HG03439 (cell line): ENCODE measurements at regions not wholly inside any gene's neighbourhood (a gene's known extent, or its start where the extent isn't known, plus 50 kb on each side); places are given as distances from the start of the nearest gene placed in this dataset.

Source experiments
- ATAC-seq: cut with Tn5 transposase; IDR thresholded peaks from one replicate; pipeline ENCODE4 v1.9.1; 2021; ENCODE audit warnings: mild to moderate bottlenecking, moderate library complexity; ENCODE audit not compliant: unreplicated experiment

DNA sequence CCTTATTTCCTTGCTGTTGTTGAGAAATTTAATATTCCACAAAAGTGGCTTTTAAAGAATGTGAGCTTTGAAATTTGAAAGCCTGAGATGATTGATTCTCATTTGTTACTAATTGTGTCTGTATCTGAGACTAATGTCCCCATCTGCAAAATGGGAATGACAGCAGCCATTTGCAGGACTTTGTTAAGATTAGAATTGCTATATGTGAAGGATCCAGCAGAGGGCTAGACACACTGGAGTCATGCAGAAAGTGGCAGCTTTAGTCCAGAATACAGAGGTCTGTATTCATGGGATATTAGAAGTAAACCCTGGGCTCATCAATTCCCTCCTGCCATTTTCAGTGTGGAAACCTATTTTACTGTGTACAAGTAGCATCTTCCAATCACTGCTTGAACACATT is 296.5 kb upstream of the GYPC start:
- ATAC-seq, result no peak

- ATAC-seq, result no peak
These were observed 288.6 kb upstream of the GYPC start for GRCh38 chr2:126367361-126367760.

- ATAC-seq, result no peak
These were observed 287.2 kb upstream of the GYPC start for GRCh38 chr2:126368758-126369157.

DNA sequence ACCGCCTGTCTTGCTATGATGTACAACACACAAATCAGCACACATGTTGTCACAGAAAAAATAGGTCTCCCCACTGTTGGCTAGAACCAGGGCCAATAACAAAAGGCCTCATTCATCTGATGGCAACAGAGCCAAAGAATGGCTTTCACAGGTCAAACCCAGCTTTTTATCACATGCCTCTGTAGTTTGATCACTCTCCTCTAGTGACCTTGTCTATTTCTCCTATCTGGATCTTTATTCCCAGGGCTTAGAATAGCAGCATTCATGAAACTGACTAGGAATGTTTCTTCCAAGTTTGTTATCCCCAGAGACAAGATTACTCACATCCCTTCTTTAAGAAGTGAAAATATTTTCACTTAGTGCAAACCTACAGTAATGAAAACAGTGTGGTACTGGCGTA is 285.8 kb upstream of the GYPC start:
- ATAC-seq, result no peak

- ATAC-seq, result no peak
These were observed 283.6 kb upstream of the GYPC start for GRCh38 chr2:126372406-126372805.

DNA sequence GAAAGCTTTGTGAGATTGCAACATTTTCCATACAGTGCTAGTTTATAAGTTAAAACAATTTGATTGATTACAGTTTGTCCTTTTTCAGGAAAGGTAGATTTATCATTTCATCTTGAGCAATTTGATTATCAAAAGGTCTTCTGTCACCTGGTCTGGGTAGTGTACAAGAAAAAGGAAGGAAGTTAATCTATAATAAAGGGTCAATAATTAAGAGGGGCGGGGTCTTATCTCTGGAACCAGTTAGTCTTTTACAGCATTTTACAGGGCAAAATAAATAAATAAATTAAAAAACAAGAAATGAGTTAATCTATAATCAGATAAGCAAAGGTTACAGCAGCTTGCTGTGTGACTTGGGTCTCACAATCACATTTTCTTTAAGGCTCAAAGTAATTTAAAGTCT is 277.8 kb upstream of the GYPC start:
- ATAC-seq, result no peak

DNA sequence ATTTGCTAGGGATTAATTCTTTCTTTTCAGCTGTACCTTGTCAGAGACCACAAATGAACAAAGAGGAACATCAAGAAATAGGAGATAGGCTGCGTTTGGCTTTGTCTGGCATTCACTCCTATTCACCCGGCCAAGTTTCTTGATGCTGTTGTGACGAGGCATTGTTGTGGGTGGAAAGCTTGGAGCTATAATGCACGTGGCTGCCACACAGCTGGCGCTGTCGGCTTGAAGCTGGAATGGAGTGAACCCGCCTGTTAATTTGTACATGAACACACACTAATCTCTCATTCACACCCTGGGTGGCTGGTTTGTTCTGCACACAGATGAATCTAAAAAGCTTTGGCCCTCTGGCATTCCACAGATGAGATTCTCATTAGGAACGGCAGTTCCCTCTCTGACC is 274.9 kb upstream of the GYPC start:
- ATAC-seq, result no peak

DNA sequence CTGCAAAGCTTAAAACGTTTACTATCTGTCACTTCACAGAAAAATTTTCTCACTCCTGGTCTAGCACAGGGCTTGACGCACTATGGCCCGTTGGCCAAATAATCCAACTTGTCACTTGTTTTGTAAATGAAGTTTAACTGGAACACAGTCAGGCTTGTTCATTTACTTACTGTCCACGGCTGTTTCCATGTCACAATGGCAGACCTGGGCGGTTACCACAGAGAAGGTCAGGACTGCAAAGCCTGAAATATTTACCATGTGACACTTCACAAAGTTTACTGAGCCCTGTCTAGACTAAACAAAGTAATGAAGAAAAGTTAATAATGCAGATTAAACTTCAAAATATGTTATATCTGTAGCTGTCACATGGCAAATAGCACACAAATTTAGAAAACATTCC is 273.0 kb upstream of the GYPC start:
- ATAC-seq, result no peak

GRCh38 chr2:126383800-126384199 is 272.2 kb upstream of the GYPC start:
- ATAC-seq, result no peak

GRCh38 chr2:126385441-126385840 is 270.5 kb upstream of the GYPC start:
- ATAC-seq, result no peak

GRCh38 chr2:126385983-126386382 is 270.0 kb upstream of the GYPC start:
- ATAC-seq, result no peak

- no peak for ATAC-seq
These were observed 266.5 kb upstream of the GYPC start for GRCh38 chr2:126389446-126389845.

DNA sequence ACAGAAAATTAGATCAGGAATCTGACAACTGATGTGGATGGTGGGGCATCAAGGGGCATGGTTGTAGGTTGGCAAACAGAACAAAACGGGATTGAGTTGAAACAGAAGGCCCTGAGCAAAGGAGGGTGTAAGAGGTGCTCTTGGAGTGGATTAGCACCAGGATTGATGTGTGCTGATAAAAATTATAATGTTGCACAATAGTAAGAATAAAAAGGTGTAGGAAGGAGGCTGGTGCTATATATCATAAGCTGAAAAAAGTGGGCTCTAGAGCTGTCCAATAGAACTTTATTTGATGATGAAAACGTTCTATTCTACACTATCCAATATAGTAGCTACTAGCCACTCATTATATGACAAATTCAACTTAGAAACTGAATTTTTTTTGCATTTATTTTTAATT is 263.1 kb upstream of the GYPC start:
- no peak for ATAC-seq

GRCh38 chr2:126399001-126399400 is 257.0 kb upstream of the GYPC start:
- no peak for ATAC-seq

- ATAC-seq, result no peak
These were observed 252.8 kb upstream of the GYPC start for GRCh38 chr2:126403039-126403628.

DNA sequence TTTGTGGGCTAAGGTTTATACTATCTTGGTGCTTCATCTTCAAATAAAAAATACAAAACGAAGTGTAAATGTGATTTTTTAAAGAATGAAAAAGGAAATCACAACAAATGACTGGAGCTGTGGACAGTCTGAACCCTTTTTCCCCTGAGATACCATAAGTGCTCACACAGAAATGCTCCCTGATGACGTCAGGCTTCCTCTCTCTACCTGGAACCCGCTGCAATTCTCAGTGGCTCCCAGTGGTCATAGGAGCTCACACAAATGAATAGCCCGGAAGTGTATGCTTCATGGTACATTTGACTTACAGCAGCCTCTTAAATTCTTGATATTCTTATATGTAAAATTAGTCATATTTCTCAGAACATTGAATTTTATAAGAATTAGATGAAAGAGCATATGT is 249.7 kb upstream of the GYPC start:
- no peak for ATAC-seq

GRCh38 chr2:126408671-126409070 is 247.3 kb upstream of the GYPC start:
- no peak for ATAC-seq

DNA sequence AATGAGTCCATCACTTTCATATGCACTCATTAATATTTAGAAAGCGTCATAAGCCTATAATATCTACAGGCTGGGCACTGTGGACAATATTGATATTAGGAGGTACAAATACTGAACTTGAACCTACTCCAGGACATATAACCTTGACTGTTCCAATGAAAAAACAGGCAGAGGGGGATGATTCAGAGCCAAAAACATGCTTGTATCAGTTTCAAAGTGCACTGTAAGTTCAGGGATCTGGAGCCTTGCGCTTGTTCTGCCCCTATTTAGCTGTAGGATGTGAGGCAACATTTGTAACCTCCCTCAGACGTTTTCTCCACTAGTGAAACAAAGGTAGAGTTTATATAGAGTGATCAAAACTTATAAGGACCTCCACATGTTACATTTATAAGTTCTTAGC is 246.1 kb upstream of the GYPC start:
- ATAC-seq, result no peak

DNA sequence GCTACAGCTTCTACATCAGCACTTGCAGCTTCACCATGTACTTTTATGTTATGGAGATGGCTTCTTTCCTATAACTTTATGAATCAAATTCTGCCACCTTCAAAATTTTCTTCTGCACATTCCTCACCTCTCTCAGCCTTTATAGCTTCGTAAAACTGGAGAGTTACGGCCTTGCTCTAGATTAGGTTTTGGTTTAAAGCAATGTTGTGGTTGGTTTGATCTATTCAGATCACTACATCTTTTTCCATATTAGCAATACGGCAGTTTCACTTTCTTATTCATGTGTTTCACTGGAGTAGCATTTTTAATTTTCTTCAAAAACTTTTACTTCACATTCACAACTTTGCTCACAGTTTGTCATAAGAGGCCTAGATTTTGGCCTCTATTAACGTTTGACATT is 242.9 kb upstream of the GYPC start:
- peak; percentile 84 for ATAC-seq

GRCh38 chr2:126419403-126419802 is 236.6 kb upstream of the GYPC start:
- no peak for ATAC-seq

GRCh38 chr2:126425943-126426342 is 230.0 kb upstream of the GYPC start:
- ATAC-seq, result no peak

GRCh38 chr2:126429103-126429502 is 226.9 kb upstream of the GYPC start:
- ATAC-seq, result no peak

DNA sequence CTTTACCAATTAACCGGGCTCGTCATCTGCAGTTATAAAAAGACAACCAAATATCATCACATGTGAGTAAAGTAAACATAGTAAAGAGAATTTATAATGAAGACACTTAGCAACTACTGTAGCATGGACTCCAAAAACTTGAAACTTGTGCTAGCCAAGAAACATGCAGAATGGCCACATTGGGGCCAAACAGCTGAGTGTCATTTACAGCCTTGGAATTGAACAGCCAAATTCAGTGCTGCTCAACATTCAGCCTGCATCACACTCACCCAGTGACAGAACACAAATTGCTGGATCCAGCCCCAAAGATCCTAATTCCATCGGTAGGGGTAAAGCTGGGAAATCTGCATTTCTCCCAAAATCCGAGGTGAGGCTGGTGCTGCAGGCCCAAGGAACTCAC is 224.8 kb upstream of the GYPC start:
- no peak for ATAC-seq

DNA sequence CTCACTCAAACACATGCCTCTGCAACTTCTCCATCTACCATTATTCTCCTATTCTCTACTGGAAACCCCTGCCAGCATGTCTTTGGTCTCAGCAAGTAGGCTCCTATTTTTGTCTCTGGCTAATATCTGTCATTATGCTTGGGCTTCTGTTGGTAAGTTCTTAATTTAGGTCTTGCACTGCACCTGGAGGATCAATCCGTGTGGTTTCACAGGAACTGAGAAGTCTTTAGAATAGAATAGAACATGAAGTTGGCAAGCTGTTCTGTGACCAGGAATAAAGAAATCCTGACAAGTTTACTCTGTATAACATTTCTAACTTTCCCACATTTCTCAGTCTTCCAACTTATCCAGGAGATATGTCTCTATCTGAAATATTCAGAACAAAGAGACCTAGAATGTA is 219.5 kb upstream of the GYPC start:
- no peak for ATAC-seq
